SU-DHL-6 (cell line): ENCODE measurements at regions not wholly inside any gene's neighbourhood (a gene's known extent, or its start where the extent isn't known, plus 50 kb on each side); places are given as distances from the start of the nearest gene placed in this dataset.
"Not testable (repeated sequence)": the region's sequence is repeated elsewhere in the genome, so short reads cannot be mapped to it uniquely, and the experiment has no call there.

Experiments used
- H2AFZ ChIP-seq: fragments of 200-600 bp; sonication (generic); 2 replicates; pipeline ENCODE4 v1.6.1; 2014; ENCODE audit warnings: low read depth, mild to moderate bottlenecking, moderate library complexity, mixed read lengths, antibody characterized with exemption, low read length; ENCODE audit not compliant: severe bottlenecking
- H3F3A ChIP-seq: fragments of 200-600 bp; shearing (Covaris generic); 2 replicates; pipeline ENCODE4 v1.6.0; 2016; ENCODE audit warnings: antibody characterized with exemption, mild to moderate bottlenecking; ENCODE audit not compliant: insufficient read depth
- H3K27ac ChIP-seq: fragments of 200-600 bp; sonication (generic); 2 replicates; pipeline ENCODE4 v1.5.1; 2016; ENCODE audit warnings: low read depth, mild to moderate bottlenecking, low read length, moderate library complexity, mixed read lengths
- H3K27me3 ChIP-seq: fragments of 200-600 bp; sonication (generic), shearing (Covaris generic); 2 replicates; pipeline ENCODE4 v1.6.0; 2014; ENCODE audit warnings: mild to moderate bottlenecking, low read length
- H3K36me3 ChIP-seq: fragments of 200-600 bp; sonication (generic); 2 replicates; pipeline ENCODE4 v1.6.1; 2014; ENCODE audit warnings: mild to moderate bottlenecking, low read length, mixed read lengths
- H3K4me2 ChIP-seq: fragments of 300-600, 200-600 bp; shearing (Covaris generic), sonication (generic); 2 replicates; pipeline ENCODE4 v1.6.0; 2014; ENCODE audit warnings: low read length, low read depth, mild to moderate bottlenecking; ENCODE audit not compliant: poor library complexity, severe bottlenecking
- H3K4me3 ChIP-seq: fragments of 200-600 bp; sonication (generic); 2 replicates; pipeline ENCODE4 v1.5.1; 2014; ENCODE audit warnings: antibody characterized with exemption, low read length, mild to moderate bottlenecking, mixed read lengths; ENCODE audit not compliant: insufficient read depth, poor library complexity, severe bottlenecking
- H3K79me2 ChIP-seq: fragments of 200-600 bp; sonication (generic); 2 replicates; pipeline ENCODE4 v1.6.1; 2014; ENCODE audit warnings: mild to moderate bottlenecking, low read length, moderate library complexity; ENCODE audit not compliant: insufficient read depth
- H3K9ac ChIP-seq: fragments of 200-600 bp; sonication (generic); 2 replicates; pipeline ENCODE4 v1.7.0; 2014; ENCODE audit warnings: mild to moderate bottlenecking, low read length
- H3K9me2 ChIP-seq: fragments of 200-600 bp; sonication (generic); replicated peaks from 2 replicates; pipeline ENCODE4 v1.6.1; 2014; ENCODE audit warnings: low read length; ENCODE audit not compliant: insufficient read depth
- H3K9me3 ChIP-seq: fragments of 200-600 bp; sonication (generic); 2 replicates; pipeline ENCODE4 v1.6.1; 2014; ENCODE audit warnings: low read length, mixed read lengths; ENCODE audit not compliant: insufficient read depth
- H4K20me1 ChIP-seq: fragments of 200-600 bp; sonication (generic); 2 replicates; pipeline ENCODE4 v1.6.1; 2014; ENCODE audit warnings: low read depth, mild to moderate bottlenecking, antibody characterized with exemption, low read length, moderate library complexity, mixed read lengths
- CTCF ChIP-seq: fragments of 200-600 bp; sonication (generic); IDR thresholded peaks from one replicate; pipeline ENCODE4 v1.5.1; 2017; ENCODE audit warnings: antibody characterized with exemption, mild to moderate bottlenecking, low read length, moderate library complexity; ENCODE audit not compliant: insufficient read depth, poor library complexity, severe bottlenecking
- EZH2phosphoT487 ChIP-seq: fragments of 200-600 bp; sonication (generic), shearing (Covaris generic); conservative IDR thresholded peaks from 2 replicates; pipeline ENCODE4 v1.6.1; 2018; ENCODE audit warnings: mild to moderate bottlenecking, antibody characterized with exemption, low read length, moderate library complexity, mixed read lengths

- no peaks in the 10 kb centered on the region for H4K20me1 ChIP-seq
- H3K27ac ChIP-seq: no peak overlapping the region
- H3K9me3 ChIP-seq: no peaks in the 10 kb centered on the region
- no peak overlapping the region for H3K4me3 ChIP-seq
- no peaks in the 10 kb centered on the region for H3K27me3 ChIP-seq
- TF ChIP-seq CTCF (no peak), EZH2phosphoT487 (no peak)
- no peaks in the 10 kb centered on the region for H3F3A ChIP-seq
- H3K4me2 ChIP-seq: no peak overlapping the region
- H3K36me3 ChIP-seq: no peaks in the 10 kb centered on the region
- no peaks in the 10 kb centered on the region for H3K79me2 ChIP-seq
- H3K9me2 ChIP-seq: no peaks in the 10 kb centered on the region; the same call in 1 of the 2 replicates
- H2AFZ ChIP-seq: no peak overlapping the region
- H3K9ac ChIP-seq: no peak overlapping the region
Measured at GRCh38 chr10:125257521-125258108, 97.3 kb upstream of the CTBP2 start.

GRCh38 chr10:125256026-125256425 lies 95.7 kb upstream of the CTBP2 start:
- Histone ChIP-seq H3K4me3 (no peak overlapping the region), H3K27ac (no peak overlapping the region), H2AFZ (no peak overlapping the region), H3K79me2 (no peaks in the 10 kb centered on the region), H3K36me3 (no peaks in the 10 kb centered on the region), H4K20me1 (no peaks in the 10 kb centered on the region), H3K27me3 (no peaks in the 10 kb centered on the region), H3F3A (no peaks in the 10 kb centered on the region), H3K9ac (no peak overlapping the region), H3K9me3 (no peaks in the 10 kb centered on the region), H3K9me2 (no peaks in the 10 kb centered on the region; the same call in 1 of the 2 replicates), H3K4me2 (no peak overlapping the region)
- no peak for TF ChIP-seq CTCF
- no peak for TF ChIP-seq EZH2phosphoT487

GRCh38 chr10:125252937-125253336 lies 92.6 kb upstream of the CTBP2 start:
- no peak for TF ChIP-seq CTCF
- TF ChIP-seq EZH2phosphoT487: no peak
- no peaks in the 10 kb centered on the region for H3K27me3 ChIP-seq
- H4K20me1 ChIP-seq: no peaks in the 10 kb centered on the region
- no peak overlapping the region for H3K9ac ChIP-seq
- H3K79me2 ChIP-seq: no peaks in the 10 kb centered on the region
- no peaks in the 10 kb centered on the region for H3K9me2 ChIP-seq
- no peaks in the 10 kb centered on the region for H3F3A ChIP-seq
- H3K36me3 ChIP-seq: no peaks in the 10 kb centered on the region
- H3K4me3 ChIP-seq: no peak overlapping the region
- no peak overlapping the region for H3K4me2 ChIP-seq
- no peak overlapping the region for H3K27ac ChIP-seq
- no peak overlapping the region for H2AFZ ChIP-seq
- H3K9me3 ChIP-seq: no peaks in the 10 kb centered on the region

GRCh38 chr10:125250834-125251233 lies 90.5 kb upstream of the CTBP2 start:
- H3K9me2 ChIP-seq, H3K36me3 ChIP-seq, H3K27me3 ChIP-seq, H3K9me3 ChIP-seq, H2AFZ ChIP-seq, H3K27ac ChIP-seq, H3K4me2 ChIP-seq, H3K9ac ChIP-seq, H4K20me1 ChIP-seq, H3K4me3 ChIP-seq, H3F3A ChIP-seq, H3K79me2 ChIP-seq: not testable (repeated sequence)
